Hypothalamus (tissue), 51 donors: ENCODE measurements at regions not wholly inside any gene's neighbourhood (a gene's known extent, or its start where the extent isn't known, plus 50 kb on each side); places are given as distances from the start of the nearest gene placed in this dataset.
"Not testable (repeated sequence)": the region's sequence is repeated elsewhere in the genome, so short reads cannot be mapped to it uniquely, and the experiment has no call there.

Experiments
- DNase-seq, 51 donors: peaks; one replicate each; lab custom pipeline; 2025; lab: John Stamatoyannopoulos, UW

DNA sequence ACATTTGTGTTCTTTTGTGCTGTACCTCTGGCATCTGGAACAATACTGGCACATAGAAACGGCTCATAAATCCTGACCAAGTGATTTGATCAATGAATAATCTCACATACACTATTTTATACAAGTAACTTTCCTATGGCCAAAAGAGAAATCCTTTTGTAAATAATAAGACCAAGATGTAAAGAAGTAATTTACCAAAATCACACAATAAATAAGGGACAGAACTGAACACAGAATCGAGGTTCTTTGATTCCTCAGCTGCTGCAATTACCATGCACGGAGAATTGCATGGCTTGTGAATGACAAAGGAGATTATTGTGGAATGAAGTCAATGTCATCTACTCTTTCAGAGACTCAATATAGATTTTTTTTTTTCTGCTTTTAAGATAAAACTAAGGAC lies 576.8 kb upstream of the SMIM31 start:
- peak in 2 of 51 donors; percentile 6 to 41 for DNase-seq

DNA sequence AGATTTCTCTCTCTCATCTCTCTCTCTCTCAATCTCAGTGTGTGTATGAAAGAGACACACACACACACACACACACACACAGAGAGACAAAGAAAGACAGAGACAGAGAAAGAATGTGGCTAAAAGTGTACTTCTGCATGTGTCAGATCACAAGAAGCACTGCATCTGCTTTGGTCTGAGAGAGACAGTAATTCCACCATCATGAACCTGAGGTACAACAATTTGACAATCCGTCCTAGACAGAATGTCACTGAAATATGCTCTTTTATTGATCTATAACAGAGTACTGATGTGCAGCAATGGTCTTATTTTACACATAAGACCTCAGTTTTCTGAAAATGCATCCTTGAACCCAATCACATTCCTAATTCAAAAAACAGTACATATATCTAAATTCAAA lies 576.2 kb upstream of the SMIM31 start:
- DNase-seq: peak in 1 of 51 donors; percentile 32

DNA sequence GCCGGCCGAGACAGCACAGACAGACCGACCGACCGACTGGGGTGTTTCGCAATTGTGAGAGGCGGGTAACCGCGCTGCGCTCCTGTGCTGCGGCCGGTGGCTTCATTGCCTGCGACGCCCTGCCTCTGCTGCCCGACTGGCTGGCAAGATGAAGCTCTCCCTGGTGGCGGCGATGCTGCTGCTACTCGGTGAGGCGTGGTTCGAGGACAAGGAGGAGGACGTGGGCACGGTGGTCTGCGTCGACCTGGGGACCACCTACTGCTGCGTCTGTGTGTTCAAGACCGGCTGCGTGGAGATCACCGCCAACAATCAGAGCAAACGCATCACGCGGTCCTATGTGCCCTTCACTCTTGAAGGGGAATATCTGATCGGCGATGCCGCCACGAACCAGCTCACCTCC lies 565.7 kb upstream of the SMIM31 start:
- no peak for DNase-seq

GRCh38 chr4:164192844-164193243 lies 561.1 kb upstream of the SMIM31 start:
- DNase-seq: no peak

DNA sequence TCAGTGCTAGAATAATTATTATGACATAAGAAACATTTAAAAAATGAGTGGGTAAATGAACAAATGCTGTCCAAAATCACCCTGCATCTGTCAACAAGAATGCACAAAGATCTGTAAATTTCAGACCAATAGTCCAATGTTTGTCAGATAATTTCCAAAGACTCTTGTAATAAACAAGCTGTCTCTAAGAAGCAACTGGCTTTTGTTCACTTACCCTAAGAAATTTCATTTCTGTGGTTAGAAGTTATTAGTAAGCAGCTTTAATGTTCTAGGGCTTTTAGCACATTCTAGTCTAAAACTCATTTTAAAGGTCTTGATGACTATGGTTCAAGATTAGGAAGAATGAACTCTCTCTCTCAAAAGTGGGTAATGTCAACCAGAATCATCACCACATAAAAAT lies 560.3 kb upstream of the SMIM31 start:
- DNase-seq: no peak

DNA sequence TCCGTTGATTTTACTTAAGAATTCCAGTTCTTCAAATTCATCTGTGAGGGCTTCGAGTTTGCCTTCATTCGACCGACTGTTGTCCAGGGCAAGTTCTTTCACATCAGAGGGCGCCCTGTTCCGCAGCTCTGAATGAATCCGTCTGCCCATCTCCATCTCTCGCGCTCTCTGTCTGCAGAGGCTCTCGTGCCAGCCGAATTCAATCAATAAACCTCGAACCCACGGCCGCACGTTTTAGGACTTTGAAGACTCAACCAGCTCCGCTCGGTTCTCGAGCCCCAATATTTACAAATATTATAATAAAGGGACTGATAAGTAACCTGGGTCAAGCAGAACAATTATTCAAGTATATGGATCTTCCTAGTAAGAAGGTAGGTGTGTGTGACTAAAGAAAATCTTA lies 556.4 kb upstream of the SMIM31 start:
- DNase-seq: no peak

- DNase-seq: no peak
These were observed 550.5 kb upstream of the SMIM31 start for GRCh38 chr4:164203476-164203875.

DNA sequence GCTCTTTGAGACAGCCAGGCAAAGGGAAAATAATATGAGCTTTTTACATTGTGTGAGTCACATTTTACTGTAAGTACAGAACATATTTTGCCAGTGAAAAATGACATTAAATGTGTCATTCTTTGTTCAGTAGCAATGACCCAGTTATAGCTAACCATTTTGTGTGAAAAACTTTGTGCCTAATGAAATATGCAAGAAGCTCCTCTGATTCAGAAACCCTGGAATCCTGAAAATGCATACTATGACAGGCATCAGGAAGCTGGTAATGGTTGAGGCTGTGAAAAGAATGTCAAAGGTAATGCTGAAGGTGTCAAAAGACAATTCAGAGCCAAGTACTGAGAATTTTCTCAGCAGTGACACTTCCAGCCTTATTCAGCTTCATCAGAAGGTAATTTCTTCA lies 549.5 kb upstream of the SMIM31 start:
- no peak for DNase-seq

- no peak for DNase-seq
These were observed 546.5 kb upstream of the SMIM31 start for GRCh38 chr4:164207460-164207859.

GRCh38 chr4:164210377-164210776 lies 543.6 kb upstream of the SMIM31 start:
- no peak for DNase-seq

DNA sequence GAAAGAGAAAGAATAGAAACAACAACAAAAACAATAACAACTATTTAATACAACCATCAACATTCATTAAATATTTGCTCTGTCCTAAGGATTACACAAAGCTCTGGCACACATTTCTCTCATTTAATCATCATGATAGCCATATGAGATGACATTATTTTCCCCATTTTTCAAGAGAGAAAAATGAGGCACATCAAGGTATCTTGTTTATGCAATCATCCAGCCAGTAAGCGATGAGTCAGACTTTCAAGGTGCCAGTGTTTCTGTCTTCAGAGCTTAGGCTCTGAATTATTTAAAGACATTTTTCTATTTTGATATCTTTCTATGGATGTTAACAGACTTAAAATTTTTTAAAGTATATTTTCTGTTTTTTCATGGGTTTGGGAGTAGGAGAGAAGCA lies 541.8 kb upstream of the SMIM31 start:
- DNase-seq: no peak

DNA sequence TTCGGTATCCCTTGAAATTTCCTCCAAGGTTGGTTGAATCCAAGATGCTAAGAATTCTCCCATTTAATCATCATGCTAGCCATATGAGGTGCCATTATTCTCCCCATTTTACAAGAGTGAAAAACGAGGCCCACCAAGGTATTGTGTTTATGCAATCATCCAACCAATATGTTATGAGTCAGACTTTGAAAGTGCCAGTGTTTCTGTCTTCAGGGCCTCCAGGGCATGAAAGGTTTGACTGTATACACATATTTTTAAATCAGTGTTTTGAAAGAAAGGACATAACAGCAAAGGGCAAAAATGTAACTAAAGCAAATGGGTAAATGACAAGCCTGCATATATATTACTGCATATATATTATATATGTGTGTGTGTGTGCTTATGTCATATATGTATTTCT lies 541.2 kb upstream of the SMIM31 start:
- DNase-seq: no peak

- no peak for DNase-seq
These were observed 538.7 kb upstream of the SMIM31 start for GRCh38 chr4:164215113-164215741.

DNA sequence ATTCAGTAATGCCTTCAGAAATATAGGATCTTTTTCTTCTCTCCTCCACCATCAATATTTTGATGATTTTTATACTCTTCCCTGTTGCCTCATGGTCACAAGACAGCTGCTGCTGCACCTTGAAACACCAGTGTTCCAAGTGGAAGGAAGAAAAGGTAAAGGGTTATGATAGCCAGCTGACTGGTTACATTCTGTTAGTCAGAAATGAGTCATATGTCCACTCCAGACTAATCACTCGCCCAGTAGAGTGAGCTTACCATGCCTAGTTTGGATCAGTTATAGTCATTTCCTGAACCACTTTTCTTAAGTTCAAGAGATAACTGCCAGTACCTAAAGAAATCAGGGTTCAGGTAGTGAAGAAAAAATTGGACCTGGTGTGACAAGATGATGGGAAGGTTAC lies 532.3 kb upstream of the SMIM31 start:
- no peak for DNase-seq

DNA sequence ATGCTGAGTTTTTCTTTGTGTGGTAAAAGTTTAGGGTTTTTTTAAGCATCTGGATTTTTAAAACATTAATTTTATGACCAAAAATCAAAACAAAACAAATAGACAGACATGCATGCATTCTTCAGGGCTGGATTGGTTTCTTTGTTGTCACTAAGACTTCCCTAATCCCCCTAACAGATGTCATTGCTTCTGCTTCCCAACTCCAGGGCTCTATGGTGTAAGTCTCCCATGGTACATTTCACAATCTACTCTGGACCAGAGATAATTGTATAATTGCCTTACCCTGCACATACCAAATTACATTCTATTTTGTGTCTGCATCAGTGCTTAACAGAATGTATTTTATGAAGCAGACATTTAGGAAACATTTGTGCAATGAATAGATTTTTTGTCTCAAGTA lies 529.1 kb upstream of the SMIM31 start:
- no peak for DNase-seq

DNA sequence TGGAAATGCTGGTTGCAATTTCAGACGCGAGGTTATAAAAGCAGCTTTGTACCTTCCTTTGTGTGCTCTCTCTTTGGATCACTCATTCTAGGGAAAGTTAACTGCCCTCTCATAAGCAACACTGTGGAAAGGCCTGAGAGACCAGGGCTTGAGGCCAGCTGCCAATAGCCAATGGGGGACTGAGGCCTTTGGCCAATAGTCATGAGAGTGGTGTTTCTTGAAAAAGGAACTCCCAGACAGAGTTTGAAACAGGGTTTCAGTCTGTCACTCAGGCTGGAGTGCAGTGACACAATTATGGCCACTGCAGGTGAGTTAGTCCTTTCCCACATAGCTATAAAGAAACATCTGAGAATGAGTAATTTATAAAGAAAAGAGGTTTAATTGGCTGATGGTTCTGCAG lies 524.7 kb upstream of the SMIM31 start:
- peak in 2 of 51 donors; percentile 1 to 10 for DNase-seq

DNA sequence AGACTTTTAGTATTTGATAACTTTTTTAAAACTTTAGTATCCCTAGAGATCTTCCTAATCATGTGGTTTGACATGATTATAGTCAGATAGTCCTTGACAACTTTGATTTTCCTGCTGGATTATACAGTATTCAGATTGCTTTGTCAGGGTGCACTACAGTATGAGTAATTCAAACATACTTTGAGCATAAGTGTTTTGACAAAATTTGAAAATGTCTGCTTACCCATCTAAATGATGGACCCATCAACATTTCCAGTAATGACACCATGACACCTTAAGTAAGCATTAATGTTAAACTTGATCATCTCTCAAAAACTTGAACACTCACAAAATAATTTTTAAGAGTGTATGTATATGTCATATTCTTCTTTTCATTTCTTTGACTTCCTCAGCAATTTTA lies 514.5 kb upstream of the SMIM31 start:
- no peak for DNase-seq

GRCh38 chr4:164239976-164240375 lies 514.0 kb upstream of the SMIM31 start:
- no peak for DNase-seq

GRCh38 chr4:164251257-164251656 lies 502.7 kb upstream of the SMIM31 start:
- DNase-seq: peak in 1 of 51 donors; percentile 36

DNA sequence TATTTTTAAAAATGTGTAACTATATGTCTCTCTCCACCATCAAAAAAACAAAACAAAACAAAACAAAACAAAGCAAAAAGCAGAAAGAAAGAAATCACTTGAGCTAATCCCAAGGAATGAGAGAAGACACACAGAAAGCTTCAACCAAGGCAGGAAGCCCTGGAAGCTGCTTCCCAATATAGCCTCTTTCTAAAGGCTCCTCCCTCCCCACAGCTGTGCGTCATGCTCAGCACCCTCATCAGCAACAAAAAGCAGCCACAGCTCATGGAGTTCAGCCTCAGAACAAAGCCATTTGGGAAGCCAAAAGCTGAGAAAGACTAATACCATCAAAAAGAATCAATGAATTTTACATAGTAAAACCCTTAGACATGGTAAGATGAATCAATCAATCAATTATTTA lies 501.6 kb upstream of the SMIM31 start:
- peak in 35 of 51 donors; percentile 4 to 75 (median 39) for DNase-seq

GRCh38 chr4:164261831-164262230 lies 492.1 kb upstream of the SMIM31 start:
- DNase-seq: no peak

DNA sequence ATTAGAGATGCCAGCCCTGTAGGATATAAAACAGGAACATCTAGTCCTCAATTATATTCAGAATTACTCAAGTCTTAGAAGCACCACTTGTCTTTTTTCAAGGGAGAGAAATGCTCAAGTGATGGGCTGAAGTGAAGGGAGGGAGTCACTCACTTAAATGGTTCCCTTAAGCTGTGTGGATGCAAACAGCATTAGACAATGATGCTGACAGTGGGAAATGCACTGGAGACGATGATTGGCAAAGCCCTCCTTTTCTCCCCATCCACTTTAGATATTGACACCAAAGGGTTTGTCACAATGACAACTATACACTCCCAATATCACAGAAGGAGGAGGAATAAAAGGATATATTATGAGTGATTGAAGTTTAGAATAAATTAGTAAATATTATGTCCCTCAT lies 491.4 kb upstream of the SMIM31 start:
- not testable (repeated sequence) for DNase-seq

- DNase-seq: not testable (repeated sequence)
These were observed 476.5 kb upstream of the SMIM31 start for GRCh38 chr4:164277414-164277813.
